ENCODE measurements at regions not wholly inside any gene's neighbourhood (a gene's known extent, or its start where the extent isn't known, plus 50 kb on each side); places are given as distances from the start of the nearest gene placed in this dataset.

DNA sequence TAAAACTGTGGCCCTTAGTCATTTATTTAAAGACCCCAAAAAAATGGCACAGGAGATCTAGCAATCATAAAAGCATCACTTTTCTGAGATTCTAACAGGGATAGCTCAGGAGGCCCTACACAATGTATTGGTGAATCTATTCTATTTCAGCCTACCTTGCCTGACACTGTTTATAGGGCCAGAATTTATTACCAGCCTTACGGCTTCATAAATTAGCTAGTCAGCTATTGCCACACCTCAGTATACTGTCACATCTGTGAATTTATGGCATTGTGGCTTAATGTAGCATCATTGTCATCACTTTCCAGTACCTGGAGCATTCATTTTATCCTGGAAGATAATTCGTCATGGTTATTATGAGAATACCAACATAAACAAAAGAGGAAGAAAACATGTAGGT is 121.2 kb upstream of the ERG start:
- TF ChIP-seq, protein P1, sequence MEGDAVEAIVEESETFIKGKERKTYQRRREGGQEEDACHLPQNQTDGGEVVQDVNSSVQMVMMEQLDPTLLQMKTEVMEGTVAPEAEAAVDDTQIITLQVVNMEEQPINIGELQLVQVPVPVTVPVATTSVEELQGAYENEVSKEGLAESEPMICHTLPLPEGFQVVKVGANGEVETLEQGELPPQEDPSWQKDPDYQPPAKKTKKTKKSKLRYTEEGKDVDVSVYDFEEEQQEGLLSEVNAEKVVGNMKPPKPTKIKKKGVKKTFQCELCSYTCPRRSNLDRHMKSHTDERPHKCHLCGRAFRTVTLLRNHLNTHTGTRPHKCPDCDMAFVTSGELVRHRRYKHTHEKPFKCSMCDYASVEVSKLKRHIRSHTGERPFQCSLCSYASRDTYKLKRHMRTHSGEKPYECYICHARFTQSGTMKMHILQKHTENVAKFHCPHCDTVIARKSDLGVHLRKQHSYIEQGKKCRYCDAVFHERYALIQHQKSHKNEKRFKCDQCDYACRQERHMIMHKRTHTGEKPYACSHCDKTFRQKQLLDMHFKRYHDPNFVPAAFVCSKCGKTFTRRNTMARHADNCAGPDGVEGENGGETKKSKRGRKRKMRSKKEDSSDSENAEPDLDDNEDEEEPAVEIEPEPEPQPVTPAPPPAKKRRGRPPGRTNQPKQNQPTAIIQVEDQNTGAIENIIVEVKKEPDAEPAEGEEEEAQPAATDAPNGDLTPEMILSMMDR (conservative IDR thresholded peaks at IDR 0.05 in 1 of 2, IDR thresholded peaks at IDR 0.05 in 1 of 2; ENCODE audit: low read depth in 1 of 2, low read length in 2 of 2) = no peak
- TF ChIP-seq EZH2 (IDR thresholded peaks at IDR 0.05; ENCODE audit: low read length, missing control alignments) = no peak

Measured in fibroblast of lung (primary cell).